ENCODE measurements at regions not wholly inside any gene's neighbourhood (a gene's known extent, or its start where the extent isn't known, plus 50 kb on each side); places are given as distances from the start of the nearest gene placed in this dataset.
A peak's percentile ranks its signal among the peaks of the same experiment; 100 is the strongest.

DNA sequence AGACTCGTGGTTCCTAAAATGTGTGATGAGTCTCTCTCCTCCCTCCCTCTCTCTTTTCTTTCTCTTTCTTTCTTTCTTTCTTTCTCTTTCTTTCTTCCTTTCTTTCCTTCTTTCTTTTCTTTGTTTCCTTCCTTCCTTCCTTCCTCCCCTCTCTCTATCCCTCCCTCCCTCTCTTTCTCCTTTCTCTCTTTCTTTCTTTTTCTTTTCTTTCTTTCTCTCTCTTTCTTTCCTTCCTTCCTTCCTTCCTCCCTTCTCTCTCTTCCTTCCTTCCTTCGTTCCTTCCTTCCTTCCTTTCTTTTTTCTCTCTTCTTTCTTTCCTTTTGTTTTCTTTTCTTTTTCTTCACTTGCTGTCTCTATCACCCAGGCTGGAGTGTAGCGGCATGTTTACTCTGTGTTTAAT is 290.8 kb downstream of the NFKBIZ start:
- no peaks in the 10 kb centered on the region for H3K36me3 ChIP-seq (ENCODE audit: control insufficient read depth, insufficient read depth, low read length)
- no peaks in the 10 kb centered on the region for H3K27me3 ChIP-seq (ENCODE audit: control insufficient read depth, insufficient read depth, low read length)
- TF ChIP-seq CTCF (IDR thresholded peaks at IDR 0.05; ENCODE audit: insufficient read depth, low read length, severe bottlenecking): no peak
- H3K4me3 ChIP-seq (ENCODE audit: low read depth, low read length): no peak overlapping the region
- FAIRE-seq: no peak
- DNase-seq (ENCODE audit: low read depth): no peak

DNA sequence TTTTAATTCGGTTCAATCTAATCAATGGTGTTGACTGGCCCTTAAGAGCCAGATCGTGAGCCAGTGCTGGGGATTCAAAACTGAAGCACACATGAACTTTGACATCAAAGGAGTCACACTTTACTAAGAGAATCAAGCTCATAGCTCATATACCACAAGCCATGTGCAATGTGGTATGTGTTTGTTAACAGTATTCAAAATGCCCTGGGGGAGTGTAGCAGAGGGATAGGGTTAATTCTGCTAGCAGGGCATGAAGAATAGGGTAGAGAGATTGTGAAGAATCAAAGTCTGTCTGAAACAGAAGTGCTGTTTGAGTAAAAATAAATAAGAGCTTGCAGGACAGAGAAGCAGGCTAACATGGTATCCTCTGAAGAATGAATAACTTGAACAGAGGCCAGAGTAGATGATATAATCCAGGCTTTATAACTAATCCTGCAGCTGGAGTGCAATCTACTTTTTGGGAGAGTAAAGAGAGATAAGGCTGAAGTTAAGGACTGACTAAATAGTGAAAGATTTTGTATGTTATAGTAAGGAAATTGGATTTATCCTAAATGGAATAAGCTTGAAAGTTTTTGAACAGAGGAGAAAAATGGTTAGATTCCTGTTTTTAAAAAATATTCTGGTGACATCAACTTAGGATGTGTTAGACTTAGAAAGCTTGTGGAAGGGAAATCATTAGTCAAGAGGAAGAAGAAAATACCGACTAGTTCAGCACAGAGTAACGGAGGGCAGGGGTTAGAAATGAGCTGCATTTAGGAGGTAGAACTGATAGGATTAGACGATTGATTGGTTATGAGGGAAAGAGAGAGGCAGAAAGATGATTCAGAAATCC is 292.0 kb downstream of the NFKBIZ start:
- TF ChIP-seq CTCF (IDR thresholded peaks at IDR 0.05; ENCODE audit: insufficient read depth, low read length, severe bottlenecking): no peak
- no peaks in the 10 kb centered on the region for H3K36me3 ChIP-seq (ENCODE audit: control insufficient read depth, insufficient read depth, low read length)
- no peaks in the 10 kb centered on the region for H3K27me3 ChIP-seq (ENCODE audit: control insufficient read depth, insufficient read depth, low read length)
- H3K4me3 ChIP-seq (ENCODE audit: low read depth, low read length): no peak overlapping the region
- peak; percentile 83 for FAIRE-seq
- DNase-seq (ENCODE audit: low read depth): no peak

GRCh38 chr3:102141928-102142239 is 292.6 kb downstream of the NFKBIZ start:
- DNase-seq (ENCODE audit: low read depth) (no peak), FAIRE-seq (no peak)
- TF ChIP-seq CTCF (IDR thresholded peaks at IDR 0.05; ENCODE audit: insufficient read depth, low read length, severe bottlenecking): no peak
- H3K4me3 ChIP-seq (ENCODE audit: low read depth, low read length): no peak overlapping the region
- no peaks in the 10 kb centered on the region for H3K27me3 ChIP-seq (ENCODE audit: control insufficient read depth, insufficient read depth, low read length)
- H3K36me3 ChIP-seq (ENCODE audit: control insufficient read depth, insufficient read depth, low read length): no peaks in the 10 kb centered on the region

DNA sequence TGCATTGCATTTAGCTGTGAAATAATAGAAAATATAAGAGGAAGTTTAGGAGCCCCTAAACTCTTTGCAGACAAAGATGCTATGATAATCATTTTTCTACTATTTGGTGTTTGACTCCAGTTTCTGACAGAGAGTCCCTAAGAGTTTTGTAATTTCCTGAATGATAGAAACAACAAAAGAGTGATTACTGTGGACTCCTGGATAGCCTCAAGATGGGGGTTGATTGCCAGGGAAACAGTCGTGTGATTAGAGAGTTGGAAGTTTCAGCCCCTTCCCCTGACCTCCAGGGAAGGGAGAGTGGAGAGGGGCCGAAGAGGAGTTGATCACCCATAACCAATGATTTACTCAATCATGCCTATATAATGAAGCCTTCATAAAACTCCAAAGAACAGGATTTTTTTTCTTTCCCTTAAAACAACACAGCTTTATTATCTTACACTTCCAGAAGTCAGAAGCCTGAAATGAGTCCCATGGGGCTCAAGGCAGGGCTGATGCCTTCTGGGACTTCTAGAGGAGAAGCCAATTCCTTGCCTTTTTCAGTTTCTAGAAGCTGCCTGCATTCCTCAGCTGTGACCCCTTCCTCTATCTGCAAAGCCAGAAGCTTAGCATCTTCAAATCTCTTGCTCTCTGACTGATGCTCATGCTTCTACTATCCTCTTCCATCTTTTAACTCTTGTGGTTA is 292.3 kb upstream of the ZPLD1 start:
- no peak for FAIRE-seq
- no peak for TF ChIP-seq CTCF (IDR thresholded peaks at IDR 0.05; ENCODE audit: insufficient read depth, low read length, severe bottlenecking)
- Histone ChIP-seq H3K4me3 (ENCODE audit: low read depth, low read length) (no peak overlapping the region), H3K36me3 (ENCODE audit: control insufficient read depth, insufficient read depth, low read length) (no peaks in the 10 kb centered on the region), H3K27me3 (ENCODE audit: control insufficient read depth, insufficient read depth, low read length) (no peaks in the 10 kb centered on the region)
- DNase-seq (ENCODE audit: low read depth): no peak

- no peaks in the 10 kb centered on the region for H3K36me3 ChIP-seq (ENCODE audit: control insufficient read depth, insufficient read depth, low read length)
- no peak overlapping the region for H3K4me3 ChIP-seq (ENCODE audit: low read depth, low read length)
- DNase-seq (ENCODE audit: low read depth) (no peak), FAIRE-seq (no peak)
- no peaks in the 10 kb centered on the region for H3K27me3 ChIP-seq (ENCODE audit: control insufficient read depth, insufficient read depth, low read length)
- no peak for TF ChIP-seq CTCF (IDR thresholded peaks at IDR 0.05; ENCODE audit: insufficient read depth, low read length, severe bottlenecking)
Observed at GRCh38 chr3:102143536-102143935, 291.3 kb upstream of the ZPLD1 start.
